ENCODE measurements at regions not wholly inside any gene's neighbourhood (a gene's known extent, or its start where the extent isn't known, plus 50 kb on each side); places are given as distances from the start of the nearest gene placed in this dataset.
"Not testable (repeated sequence)": the region's sequence is repeated elsewhere in the genome, so short reads cannot be mapped to it uniquely, and the experiment has no call there.

GRCh38 chr2:110280804-110281203 is 68.5 kb upstream of the MTLN start:
- not testable (repeated sequence) for TF ChIP-seq CTCF, POLR2A, POLR2AphosphoS5 (IDR thresholded peaks at IDR 0.05)
